ENCODE measurements at regions not wholly inside any gene's neighbourhood (a gene's known extent, or its start where the extent isn't known, plus 50 kb on each side); places are given as distances from the start of the nearest gene placed in this dataset.

DNA sequence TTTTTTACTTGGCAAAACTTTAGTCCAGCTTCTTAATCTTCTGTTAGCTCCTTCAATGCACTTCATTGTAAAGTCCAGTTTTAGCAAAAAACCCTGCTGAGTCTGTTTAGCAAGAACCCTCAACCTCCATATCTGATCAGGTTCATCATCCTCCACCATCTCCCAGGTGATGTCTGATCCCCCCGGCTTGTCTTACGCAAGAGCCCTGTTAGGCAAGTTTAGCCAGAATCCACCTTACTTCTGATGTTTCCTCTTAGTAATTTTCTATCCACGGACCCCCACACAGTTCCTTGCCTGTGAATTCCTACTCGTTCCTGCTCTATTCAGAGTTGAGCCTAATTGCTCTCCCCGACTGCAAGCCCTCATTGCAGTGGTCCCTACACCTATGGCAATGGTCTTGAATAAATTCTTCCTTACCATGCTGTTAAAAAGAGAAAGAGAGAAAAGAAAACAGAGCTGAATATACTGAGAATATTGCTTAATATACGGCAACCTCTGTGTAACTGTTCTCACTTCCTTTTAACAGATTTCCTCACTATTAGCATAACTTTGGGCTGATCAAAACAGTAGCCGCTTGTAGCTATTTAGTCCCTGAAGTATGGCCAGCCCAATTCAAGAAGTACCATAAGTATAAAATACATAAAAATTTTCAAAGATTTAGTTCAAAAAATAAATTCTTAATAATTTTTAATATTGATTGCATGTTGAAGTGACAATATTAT lies 78.7 kb upstream of the MME start:
- no peak for DNase-seq
- Mint-ChIP-seq H3K4me1 (peaks cover 0 to 7% (median 6%) of the 10 kb centered on the region in 3 donors), H3K4me3 (no peak overlapping the region), H3K9me3 (peaks cover 0 to 20% (median 4%) of the 10 kb centered on the region in 7 donors), H3K36me3 (peaks cover 0 to 9% of the 10 kb centered on the region in 2 donors), H3K27ac (peak overlapping the region in 3 of 6 donors; percentile 21 to 76 (median 46)), H3K27me3 (no peaks in the 10 kb centered on the region)
- peak in 1 of 2 donors; percentile 36 for ATAC-seq (ENCODE audit: low read depth in 2 of 2)

DNA sequence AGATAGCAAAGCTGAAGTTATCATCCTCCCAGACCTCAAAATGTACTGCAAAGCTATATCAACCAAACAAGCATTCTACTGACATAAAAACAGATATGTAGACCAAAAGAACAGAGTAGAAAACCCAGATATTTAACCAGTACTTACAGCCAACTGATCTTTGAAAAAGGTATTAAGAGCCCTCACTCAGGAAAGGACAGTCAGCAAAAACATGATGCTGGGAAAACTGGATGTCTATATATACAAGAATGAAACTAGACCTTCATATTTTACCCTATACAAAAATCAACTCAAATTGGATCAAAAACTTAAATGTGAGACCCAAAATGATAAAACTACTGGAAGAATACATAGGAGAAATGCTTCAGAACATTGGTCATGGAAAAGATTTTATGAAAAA lies 87.5 kb upstream of the MME start:
- no peaks in the 10 kb centered on the region for H3K4me1 Mint-ChIP-seq
- H3K27me3 Mint-ChIP-seq, result no peaks in the 10 kb centered on the region
- DNase-seq, result no peak
- H3K27ac Mint-ChIP-seq, result peak overlapping the region in 1 of 6 donors; percentile 68
- no peaks in the 10 kb centered on the region for H3K9me3 Mint-ChIP-seq
- no peaks in the 10 kb centered on the region for H3K36me3 Mint-ChIP-seq
- no peak overlapping the region for H3K4me3 Mint-ChIP-seq
- ATAC-seq (ENCODE audit: low read depth in 2 of 2), result no peak

DNA sequence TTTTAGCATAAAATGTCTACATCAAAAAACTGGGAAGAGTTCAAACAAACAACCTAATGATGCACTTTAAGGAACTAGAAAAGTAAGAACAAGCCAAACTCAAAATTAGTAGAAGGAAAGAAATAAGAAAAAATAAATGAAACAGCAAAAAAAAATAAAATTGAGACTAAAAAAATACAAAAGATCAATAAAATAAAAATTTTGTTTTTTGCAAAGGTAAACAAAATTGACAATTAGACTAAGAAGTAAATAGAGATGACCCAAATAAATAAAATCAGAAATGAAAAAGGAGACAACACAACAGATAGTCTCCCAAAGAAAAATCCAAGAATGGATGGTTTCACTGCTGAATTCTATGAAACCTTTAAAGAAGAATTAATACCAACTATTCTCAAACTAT lies 89.6 kb upstream of the MME start:
- Mint-ChIP-seq H3K4me3 (no peak overlapping the region), H3K27me3 (no peaks in the 10 kb centered on the region), H3K4me1 (no peaks in the 10 kb centered on the region), H3K36me3 (no peaks in the 10 kb centered on the region), H3K9me3 (peaks cover 0 to 6% (median 0%) of the 10 kb centered on the region in 7 donors), H3K27ac (no peak overlapping the region)
- no peak for ATAC-seq (ENCODE audit: low read depth in 2 of 2)
- DNase-seq, result no peak

DNA sequence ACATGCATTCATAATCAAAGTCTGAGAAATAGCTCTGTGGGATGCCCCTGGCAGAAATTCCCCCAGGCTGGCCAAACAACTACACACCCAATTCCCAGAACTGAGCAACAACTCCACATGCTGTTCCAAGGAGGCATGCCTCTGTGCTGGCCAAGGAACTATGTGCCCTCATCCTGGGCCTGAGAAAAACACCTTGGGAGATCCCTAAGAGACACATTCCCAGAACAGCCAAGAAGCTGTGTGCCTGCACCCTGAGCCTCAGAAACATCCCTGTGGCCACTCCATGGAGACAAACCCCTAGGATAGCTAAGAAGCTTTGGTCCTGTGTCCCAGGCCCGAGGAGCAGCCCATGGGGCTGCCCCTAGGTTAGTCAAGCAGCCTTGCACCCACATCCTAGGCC lies 92.3 kb upstream of the MME start:
- DNase-seq (no peak), ATAC-seq (ENCODE audit: low read depth in 2 of 2) (no peak)
- H3K4me3 Mint-ChIP-seq, result no peak overlapping the region
- peaks cover 0 to 6% (median 0%) of the 10 kb centered on the region in 7 donors for H3K9me3 Mint-ChIP-seq
- peak overlapping the region in 1 of 6 donors; percentile 66 for H3K27ac Mint-ChIP-seq
- peaks cover 0 to 6% (median 0%) of the 10 kb centered on the region in 3 donors for H3K4me1 Mint-ChIP-seq
- H3K36me3 Mint-ChIP-seq, result no peaks in the 10 kb centered on the region
- peaks cover 0 to 5% (median 0%) of the 10 kb centered on the region in 3 donors for H3K27me3 Mint-ChIP-seq

DNA sequence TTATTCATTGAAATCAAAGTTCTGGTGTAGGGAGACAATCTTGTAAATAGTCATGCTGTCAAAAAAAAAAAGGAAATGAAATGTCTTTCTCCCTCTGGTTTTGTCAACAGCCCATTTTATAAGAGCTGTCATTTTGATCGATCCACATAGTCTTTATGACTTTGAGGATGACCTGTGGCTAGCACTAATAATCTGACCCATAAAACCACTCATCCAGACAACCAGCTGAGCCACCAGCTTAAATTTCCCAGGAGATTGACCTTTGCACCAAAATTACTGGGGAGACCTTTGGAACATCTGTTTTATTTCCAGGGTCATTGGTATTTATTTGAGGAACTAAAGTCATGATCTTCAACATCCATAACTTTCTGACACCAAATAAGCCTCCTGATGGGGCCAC lies 98.5 kb upstream of the MME start:
- Mint-ChIP-seq H3K4me1 (peaks cover 0 to 6% (median 0%) of the 10 kb centered on the region in 3 donors), H3K27me3 (peaks cover 0 to 5% (median 0%) of the 10 kb centered on the region in 3 donors), H3K27ac (no peak overlapping the region), H3K4me3 (no peak overlapping the region), H3K9me3 (peaks cover 0 to 6% (median 0%) of the 10 kb centered on the region in 7 donors), H3K36me3 (no peaks in the 10 kb centered on the region)
- no peak for DNase-seq
- no peak for ATAC-seq (ENCODE audit: low read depth in 2 of 2)

DNA sequence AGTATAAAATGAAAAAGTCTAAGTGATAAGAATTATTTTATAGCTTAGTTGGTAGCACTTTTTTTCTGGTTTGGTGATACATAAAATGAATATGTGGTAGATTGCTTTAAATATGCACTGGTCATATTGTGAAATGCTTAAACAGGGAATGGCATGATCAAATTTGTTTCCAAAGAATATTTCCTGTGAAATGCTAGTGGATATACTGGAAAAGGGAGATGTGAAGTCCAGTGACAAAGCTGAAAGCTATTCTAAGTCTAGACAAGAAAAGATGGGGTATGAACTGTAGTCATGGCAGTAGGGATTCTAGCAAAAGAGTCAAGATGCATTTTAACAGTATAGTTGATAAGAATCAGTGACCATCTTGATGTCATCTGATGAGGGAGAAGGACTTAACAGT lies 98.9 kb upstream of the MME start:
- H3K36me3 Mint-ChIP-seq, result no peaks in the 10 kb centered on the region
- peaks cover 0 to 6% (median 0%) of the 10 kb centered on the region in 3 donors for H3K4me1 Mint-ChIP-seq
- H3K27ac Mint-ChIP-seq, result no peak overlapping the region
- H3K4me3 Mint-ChIP-seq, result no peak overlapping the region
- H3K9me3 Mint-ChIP-seq, result peaks cover 0 to 4% (median 0%) of the 10 kb centered on the region in 7 donors
- peaks cover 0 to 5% (median 0%) of the 10 kb centered on the region in 3 donors for H3K27me3 Mint-ChIP-seq
- DNase-seq, result no peak
- ATAC-seq (ENCODE audit: low read depth in 2 of 2), result no peak

DNA sequence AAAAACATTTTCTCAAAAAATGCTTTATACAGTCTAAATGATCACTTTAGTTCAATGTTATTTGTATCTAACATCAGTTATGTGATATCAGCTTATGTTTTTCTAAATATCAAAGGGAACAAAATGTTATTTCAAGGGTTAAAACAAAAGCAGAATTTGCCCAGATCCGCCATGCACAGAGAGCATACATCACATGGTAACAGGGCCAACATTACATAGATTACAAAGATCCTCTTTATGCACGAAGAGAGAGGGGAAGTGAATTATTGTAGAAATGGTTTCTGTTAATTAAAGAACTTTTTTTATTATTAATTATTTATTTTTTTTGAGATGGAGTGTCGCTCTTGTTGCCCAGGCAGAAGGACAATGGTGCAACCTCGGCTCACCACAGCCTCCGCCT lies 100.8 kb upstream of the MME start:
- no peak overlapping the region for H3K27ac Mint-ChIP-seq
- peaks cover 0 to 6% (median 0%) of the 10 kb centered on the region in 3 donors for H3K4me1 Mint-ChIP-seq
- no peaks in the 10 kb centered on the region for H3K9me3 Mint-ChIP-seq
- ATAC-seq (ENCODE audit: low read depth in 2 of 2) (no peak), DNase-seq (no peak)
- H3K27me3 Mint-ChIP-seq, result peaks cover 0 to 5% (median 0%) of the 10 kb centered on the region in 3 donors
- H3K4me3 Mint-ChIP-seq, result no peak overlapping the region
- no peaks in the 10 kb centered on the region for H3K36me3 Mint-ChIP-seq

DNA sequence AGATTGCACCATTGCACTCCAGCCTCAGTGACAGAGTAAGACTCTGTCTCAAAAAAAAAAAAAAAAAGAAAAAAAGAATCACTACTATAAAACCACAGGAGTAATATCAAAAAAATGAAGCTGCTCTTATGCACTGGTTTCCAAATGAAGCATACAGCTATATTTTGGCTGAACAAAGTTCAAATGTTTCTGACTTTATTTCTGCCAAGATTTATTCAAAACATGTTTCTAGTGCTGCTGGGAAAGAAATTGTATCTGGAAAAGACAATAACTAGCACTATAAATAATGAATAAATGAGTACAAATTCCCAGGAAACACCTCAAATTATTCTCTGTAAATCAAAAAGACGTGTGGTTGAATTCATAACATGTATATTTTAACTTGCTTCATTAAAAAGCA lies 102.5 kb upstream of the MME start:
- DNase-seq (no peak), ATAC-seq (ENCODE audit: low read depth in 2 of 2) (no peak)
- Mint-ChIP-seq H3K27ac (no peak overlapping the region), H3K4me1 (no peaks in the 10 kb centered on the region), H3K36me3 (no peaks in the 10 kb centered on the region), H3K27me3 (no peaks in the 10 kb centered on the region), H3K4me3 (no peak overlapping the region), H3K9me3 (no peaks in the 10 kb centered on the region)

DNA sequence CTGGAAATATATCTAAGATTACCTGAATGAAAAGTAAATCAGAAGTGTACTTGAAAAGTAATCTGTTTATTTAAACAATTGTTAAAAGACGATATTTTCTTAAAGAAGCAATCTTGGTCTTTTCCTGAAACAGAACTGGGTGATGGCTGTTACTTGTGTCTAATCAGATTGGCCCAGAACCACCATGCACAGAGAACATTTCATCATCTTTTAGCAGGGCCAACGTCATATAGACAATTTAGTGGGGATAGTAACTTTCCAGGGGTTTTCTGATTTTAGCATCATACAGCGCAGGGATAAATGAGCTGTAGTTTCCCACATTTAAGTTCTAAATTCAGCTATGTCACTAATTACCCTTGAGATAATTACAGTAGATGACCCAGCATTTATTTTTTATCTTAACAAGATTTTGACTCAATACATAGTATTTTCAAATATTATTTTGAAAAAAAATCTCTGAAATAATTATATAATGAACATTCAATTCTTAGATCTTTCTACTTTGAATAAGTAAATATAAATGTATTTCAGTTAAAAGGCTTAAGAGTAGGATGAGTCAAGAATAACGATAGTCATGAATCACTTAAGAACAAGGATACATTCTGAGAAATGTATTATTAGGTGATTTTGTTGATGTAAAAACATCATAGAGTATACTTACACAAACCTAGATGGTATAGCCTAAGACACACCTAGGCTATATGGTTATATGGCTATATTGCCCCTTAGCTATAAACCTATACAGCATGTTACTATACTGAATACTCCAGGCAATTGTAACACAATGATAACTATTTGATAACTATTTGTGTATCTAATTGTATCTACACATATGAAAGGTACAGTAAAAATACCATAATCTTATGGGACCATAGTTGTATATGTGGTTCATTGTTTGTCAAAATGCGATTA lies 103.8 kb upstream of the MME start:
- H3K4me1 Mint-ChIP-seq, result no peaks in the 10 kb centered on the region
- ATAC-seq (ENCODE audit: low read depth in 2 of 2) (no peak), DNase-seq (no peak)
- no peak overlapping the region for H3K4me3 Mint-ChIP-seq
- H3K36me3 Mint-ChIP-seq, result no peaks in the 10 kb centered on the region
- H3K27me3 Mint-ChIP-seq, result no peaks in the 10 kb centered on the region
- no peaks in the 10 kb centered on the region for H3K9me3 Mint-ChIP-seq
- no peak overlapping the region for H3K27ac Mint-ChIP-seq

DNA sequence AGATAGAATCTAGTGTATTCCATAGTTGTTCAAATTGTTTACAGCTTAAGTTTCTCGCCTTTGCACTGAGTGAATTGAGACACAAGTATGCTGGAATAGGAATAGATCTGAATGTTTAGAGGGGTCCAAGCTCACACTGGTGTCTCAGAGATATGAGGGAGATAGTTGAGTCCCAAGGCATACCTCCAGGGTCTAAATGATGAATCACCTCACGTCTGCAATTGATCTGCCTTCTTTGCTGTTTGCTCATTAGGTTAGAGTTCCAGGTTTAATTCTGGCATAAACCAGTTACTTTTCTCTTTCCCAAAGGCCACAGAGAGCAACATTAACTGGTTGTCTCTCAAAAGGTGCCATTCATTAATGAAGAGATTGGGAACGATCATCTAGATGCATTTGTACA lies 106.3 kb upstream of the MME start:
- no peaks in the 10 kb centered on the region for H3K4me1 Mint-ChIP-seq
- H3K9me3 Mint-ChIP-seq, result no peaks in the 10 kb centered on the region
- no peak overlapping the region for H3K27ac Mint-ChIP-seq
- no peaks in the 10 kb centered on the region for H3K27me3 Mint-ChIP-seq
- H3K36me3 Mint-ChIP-seq, result no peaks in the 10 kb centered on the region
- ATAC-seq (ENCODE audit: low read depth in 2 of 2) (no peak), DNase-seq (no peak)
- no peak overlapping the region for H3K4me3 Mint-ChIP-seq

DNA sequence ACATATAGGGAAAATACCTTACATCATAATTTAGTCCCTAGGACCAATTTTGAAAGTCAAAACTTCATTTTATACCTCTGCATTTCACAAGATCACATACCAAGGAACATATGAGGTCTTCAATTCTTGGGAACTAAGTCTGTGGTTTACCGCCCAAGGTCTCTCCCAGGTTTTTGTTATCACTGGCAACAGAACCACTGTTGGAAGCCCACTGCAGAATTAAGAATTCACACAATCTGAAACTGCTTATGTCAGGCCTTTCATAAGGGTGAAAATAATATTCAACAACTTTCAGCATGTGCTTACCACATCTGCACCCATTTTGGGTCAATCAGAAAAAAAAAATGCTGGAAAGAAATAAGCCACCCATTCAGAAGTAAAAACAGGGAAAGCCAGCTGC lies 107.2 kb upstream of the MME start:
- no peaks in the 10 kb centered on the region for H3K4me1 Mint-ChIP-seq

DNA sequence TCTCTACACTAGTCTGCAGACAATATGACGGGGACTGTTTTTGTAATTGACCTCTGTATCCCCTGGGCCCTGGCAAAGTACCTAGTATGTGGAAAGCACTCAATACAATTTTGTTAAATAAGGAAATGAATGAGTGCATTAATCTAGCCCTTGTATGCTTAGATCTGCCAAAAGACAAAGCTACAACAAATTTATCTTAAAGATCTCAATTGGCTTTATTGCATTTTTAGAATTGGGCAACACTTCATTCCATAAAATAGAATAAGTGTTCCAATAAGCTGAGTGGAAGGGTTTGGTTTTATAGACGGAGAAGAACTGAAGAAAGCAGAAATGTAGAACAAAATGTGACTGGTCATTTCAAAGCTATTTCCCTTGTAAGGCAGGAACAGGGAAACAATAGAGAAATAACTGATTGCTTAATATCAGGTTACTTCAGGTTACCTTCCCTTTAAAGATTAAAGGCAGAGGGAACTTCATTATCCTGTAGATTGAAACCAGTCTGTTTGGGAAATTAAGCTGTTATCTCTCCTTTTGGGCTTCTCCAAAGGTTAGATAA lies 108.3 kb upstream of the MME start:
- Mint-ChIP-seq H3K9me3 (no peaks in the 10 kb centered on the region), H3K4me3 (no peak overlapping the region), H3K4me1 (no peaks in the 10 kb centered on the region), H3K27ac (peak overlapping the region in 1 of 6 donors; percentile 78), H3K36me3 (no peaks in the 10 kb centered on the region), H3K27me3 (no peaks in the 10 kb centered on the region)
- ATAC-seq (ENCODE audit: low read depth in 2 of 2) (no peak), DNase-seq (no peak)

More for the DNA sequence above, 107.2 kb upstream of the MME start:
- H3K27me3 Mint-ChIP-seq, result no peaks in the 10 kb centered on the region
- no peak overlapping the region for H3K27ac Mint-ChIP-seq
- no peak for DNase-seq
- H3K36me3 Mint-ChIP-seq, result no peaks in the 10 kb centered on the region
- no peak overlapping the region for H3K4me3 Mint-ChIP-seq
- no peaks in the 10 kb centered on the region for H3K9me3 Mint-ChIP-seq
- ATAC-seq (ENCODE audit: low read depth in 2 of 2), result no peak

DNA sequence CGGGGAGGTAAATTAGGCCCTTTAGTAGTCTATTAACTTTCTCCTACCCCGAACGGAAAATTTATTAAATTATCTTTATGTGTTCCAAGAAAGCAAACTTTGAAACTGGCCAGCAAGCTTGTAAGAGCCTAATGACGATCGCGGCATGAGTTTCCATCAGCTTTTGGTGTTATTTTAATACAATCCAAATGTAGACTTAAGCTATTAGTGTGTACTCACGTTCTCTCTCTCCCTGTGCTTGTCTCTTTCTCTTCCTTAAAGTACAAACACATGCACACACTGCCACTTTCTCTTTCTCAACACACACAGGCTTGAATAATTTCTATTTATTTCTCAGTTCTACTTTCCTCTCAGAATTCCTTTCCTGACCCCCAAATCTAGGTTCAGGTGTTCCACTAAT lies 108.8 kb upstream of the MME start:
- Mint-ChIP-seq H3K36me3 (no peaks in the 10 kb centered on the region), H3K9me3 (no peaks in the 10 kb centered on the region), H3K27ac (peak overlapping the region in 1 of 6 donors; percentile 78), H3K4me1 (no peaks in the 10 kb centered on the region), H3K27me3 (no peaks in the 10 kb centered on the region), H3K4me3 (no peak overlapping the region)
- ATAC-seq (ENCODE audit: low read depth in 2 of 2) (no peak), DNase-seq (no peak)

DNA sequence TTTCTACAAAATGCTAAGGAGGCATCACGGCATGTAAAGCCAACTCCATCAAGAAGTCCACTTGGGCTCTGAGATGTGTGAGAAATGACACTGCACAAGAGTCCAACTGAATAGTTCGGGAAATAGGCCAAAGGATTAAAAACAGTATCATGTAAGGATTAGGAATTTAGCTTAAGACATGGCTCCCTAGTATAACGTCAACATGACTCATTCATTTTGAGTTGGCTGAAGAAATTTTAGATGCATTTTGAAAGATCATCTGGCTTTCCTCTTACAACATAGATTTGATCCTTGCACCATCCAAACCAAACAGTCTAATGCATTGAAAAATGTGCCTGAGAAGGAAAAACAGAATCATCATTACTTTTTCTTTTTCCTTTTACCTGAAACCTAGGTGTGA lies 109.3 kb upstream of the MME start:
- H3K27ac Mint-ChIP-seq, result no peak overlapping the region
- H3K9me3 Mint-ChIP-seq, result no peaks in the 10 kb centered on the region
- no peaks in the 10 kb centered on the region for H3K4me1 Mint-ChIP-seq
- no peak overlapping the region for H3K4me3 Mint-ChIP-seq
- ATAC-seq (ENCODE audit: low read depth in 2 of 2), result no peak
- DNase-seq, result no peak
- no peaks in the 10 kb centered on the region for H3K27me3 Mint-ChIP-seq
- H3K36me3 Mint-ChIP-seq, result no peaks in the 10 kb centered on the region

Measured in naive B cell (primary cell).